ENCODE measurements at regions not wholly inside any gene's neighbourhood (a gene's known extent, or its start where the extent isn't known, plus 50 kb on each side); places are given as distances from the start of the nearest gene placed in this dataset.

- no peaks in the 10 kb centered on the region for H4K20me1 ChIP-seq (ENCODE audit: low read depth, low read length)
- H3K4me3 ChIP-seq (ENCODE audit: insufficient read depth, low read length, poor library complexity, severe bottlenecking), result no peak overlapping the region
- no peak overlapping the region for H3K9ac ChIP-seq (ENCODE audit: low read length)
- H3K9me2 ChIP-seq (replicated peaks; ENCODE audit: insufficient read depth, low read length), result no peaks in the 10 kb centered on the region
- H3F3A ChIP-seq (ENCODE audit: insufficient read depth), result no peaks in the 10 kb centered on the region
- no peaks in the 10 kb centered on the region for H3K79me2 ChIP-seq (ENCODE audit: insufficient read depth, low read length)
- TF ChIP-seq CTCF (IDR thresholded peaks at IDR 0.05; ENCODE audit: insufficient read depth, low read length, poor library complexity, severe bottlenecking), result no peak
- no peak for TF ChIP-seq EZH2phosphoT487 (conservative IDR thresholded peaks at IDR 0.05; ENCODE audit: low read length)
- no peak overlapping the region for H3K27ac ChIP-seq (ENCODE audit: low read depth, low read length)
- peaks cover 24% of the 10 kb centered on the region; the same call in 1 of the 2 replicates for H3K9me3 ChIP-seq (ENCODE audit: insufficient read depth, low read length)
- no peak overlapping the region for H3K4me2 ChIP-seq (ENCODE audit: low read depth, low read length, poor library complexity, severe bottlenecking)
- no peak overlapping the region for H2AFZ ChIP-seq (ENCODE audit: low read depth, low read length, severe bottlenecking)
- 0 out of 2 replicates have a peak, but pooled peaks cover 4% of the 10 kb centered on the region for H3K27me3 ChIP-seq (ENCODE audit: low read length)
- H3K36me3 ChIP-seq (ENCODE audit: low read length), result peaks cover 7% of the 10 kb centered on the region
Observed at GRCh38 chr3:72227486-72228070, 442.6 kb upstream of the PROK2 start.

GRCh38 chr3:72224804-72225509, 440.0 kb upstream of the PROK2 start:
- Histone ChIP-seq H3F3A (ENCODE audit: insufficient read depth) (no peaks in the 10 kb centered on the region), H3K4me3 (ENCODE audit: insufficient read depth, low read length, poor library complexity, severe bottlenecking) (no peak overlapping the region)
- TF ChIP-seq EZH2phosphoT487 (conservative IDR thresholded peaks at IDR 0.05; ENCODE audit: low read length), result no peak
- TF ChIP-seq CTCF (IDR thresholded peaks at IDR 0.05; ENCODE audit: insufficient read depth, low read length, poor library complexity, severe bottlenecking), result no peak

GRCh38 chr3:72223628-72224027, 438.7 kb upstream of the PROK2 start:
- H3K9me2 ChIP-seq (replicated peaks; ENCODE audit: insufficient read depth, low read length), result no peaks in the 10 kb centered on the region
- H3F3A ChIP-seq (ENCODE audit: insufficient read depth), result no peaks in the 10 kb centered on the region
- no peak overlapping the region for H3K4me2 ChIP-seq (ENCODE audit: low read depth, low read length, poor library complexity, severe bottlenecking)
- H3K9ac ChIP-seq (ENCODE audit: low read length), result no peak overlapping the region
- H3K9me3 ChIP-seq (ENCODE audit: insufficient read depth, low read length), result peaks cover 24% of the 10 kb centered on the region; the same call in 1 of the 2 replicates
- no peak overlapping the region for H3K4me3 ChIP-seq (ENCODE audit: insufficient read depth, low read length, poor library complexity, severe bottlenecking)
- no peaks in the 10 kb centered on the region for H4K20me1 ChIP-seq (ENCODE audit: low read depth, low read length)
- H3K27ac ChIP-seq (ENCODE audit: low read depth, low read length), result no peak overlapping the region
- H3K36me3 ChIP-seq (ENCODE audit: low read length), result peaks cover 7% of the 10 kb centered on the region
- 0 out of 2 replicates have a peak, but pooled peaks cover 4% of the 10 kb centered on the region for H3K27me3 ChIP-seq (ENCODE audit: low read length)
- H3K79me2 ChIP-seq (ENCODE audit: insufficient read depth, low read length), result no peaks in the 10 kb centered on the region
- H2AFZ ChIP-seq (ENCODE audit: low read depth, low read length, severe bottlenecking), result no peak overlapping the region
- TF ChIP-seq CTCF (IDR thresholded peaks at IDR 0.05; ENCODE audit: insufficient read depth, low read length, poor library complexity, severe bottlenecking), result no peak
- TF ChIP-seq EZH2phosphoT487 (conservative IDR thresholded peaks at IDR 0.05; ENCODE audit: low read length), result no peak

More at GRCh38 chr3:72224804-72225509, 440.0 kb upstream of the PROK2 start:
- H3K4me2 ChIP-seq (ENCODE audit: low read depth, low read length, poor library complexity, severe bottlenecking), result no peak overlapping the region
- no peaks in the 10 kb centered on the region for H4K20me1 ChIP-seq (ENCODE audit: low read depth, low read length)
- no peak overlapping the region for H3K9ac ChIP-seq (ENCODE audit: low read length)
- peaks cover 24% of the 10 kb centered on the region; the same call in 1 of the 2 replicates for H3K9me3 ChIP-seq (ENCODE audit: insufficient read depth, low read length)
- H3K36me3 ChIP-seq (ENCODE audit: low read length), result peaks cover 7% of the 10 kb centered on the region
- 0 out of 2 replicates have a peak, but pooled peaks cover 4% of the 10 kb centered on the region for H3K27me3 ChIP-seq (ENCODE audit: low read length)
- H3K9me2 ChIP-seq (replicated peaks; ENCODE audit: insufficient read depth, low read length), result no peaks in the 10 kb centered on the region
- H3K27ac ChIP-seq (ENCODE audit: low read depth, low read length), result no peak overlapping the region
- no peaks in the 10 kb centered on the region for H3K79me2 ChIP-seq (ENCODE audit: insufficient read depth, low read length)
- no peak overlapping the region for H2AFZ ChIP-seq (ENCODE audit: low read depth, low read length, severe bottlenecking)

Data from SU-DHL-6 (cell line).